NCI-H2196 (cell line): ENCODE measurements at regions not wholly inside any gene's neighbourhood (a gene's known extent, or its start where the extent isn't known, plus 50 kb on each side); places are given as distances from the start of the nearest gene placed in this dataset.
"Not testable (repeated sequence)": the region's sequence is repeated elsewhere in the genome, so short reads cannot be mapped to it uniquely, and the experiment has no call there.

Source experiments
- DNase-seq: peaks from one replicate; lab custom pipeline; 2025; ENCODE audit not compliant: unreplicated experiment; lab: John Stamatoyannopoulos, UW

DNA sequence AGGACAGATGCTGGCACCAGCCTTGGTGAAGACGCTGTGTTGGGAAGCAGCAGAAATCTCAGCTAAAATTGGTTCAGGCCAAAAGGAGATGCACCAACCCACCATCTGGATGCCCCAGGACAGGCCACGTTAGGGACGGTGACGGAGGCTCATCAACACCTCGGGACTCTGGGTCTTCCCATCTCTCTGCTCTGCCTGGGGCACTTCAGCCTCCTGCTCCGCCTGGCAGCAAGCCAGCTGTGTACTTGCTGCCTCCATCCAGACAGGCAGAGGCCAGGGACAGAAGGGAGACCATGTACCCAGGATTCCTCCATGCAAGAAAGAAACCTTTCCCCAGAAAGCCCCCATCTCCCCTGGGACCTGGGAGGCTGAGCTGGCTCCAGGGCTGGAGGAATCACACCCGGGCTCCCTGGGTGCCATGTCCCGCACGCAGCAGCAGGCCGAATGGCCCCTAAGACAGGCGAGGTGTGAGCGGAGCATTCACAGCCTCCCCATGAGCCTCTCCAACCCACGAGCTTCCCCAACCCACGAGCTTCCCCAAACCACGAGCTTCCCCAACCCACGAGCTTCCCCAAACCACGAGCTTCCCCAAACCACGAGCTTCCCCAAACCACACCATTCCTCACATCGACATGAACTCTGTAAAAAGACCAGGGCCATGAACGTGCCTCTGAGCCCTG is 274.5 kb downstream of the C16orf95 start:
- no peak for DNase-seq

GRCh38 chr16:87043231-87044031 is 273.8 kb downstream of the C16orf95 start:
- no peak for DNase-seq

GRCh38 chr16:87044032-87044382 is 273.2 kb downstream of the C16orf95 start:
- DNase-seq, result no peak

DNA sequence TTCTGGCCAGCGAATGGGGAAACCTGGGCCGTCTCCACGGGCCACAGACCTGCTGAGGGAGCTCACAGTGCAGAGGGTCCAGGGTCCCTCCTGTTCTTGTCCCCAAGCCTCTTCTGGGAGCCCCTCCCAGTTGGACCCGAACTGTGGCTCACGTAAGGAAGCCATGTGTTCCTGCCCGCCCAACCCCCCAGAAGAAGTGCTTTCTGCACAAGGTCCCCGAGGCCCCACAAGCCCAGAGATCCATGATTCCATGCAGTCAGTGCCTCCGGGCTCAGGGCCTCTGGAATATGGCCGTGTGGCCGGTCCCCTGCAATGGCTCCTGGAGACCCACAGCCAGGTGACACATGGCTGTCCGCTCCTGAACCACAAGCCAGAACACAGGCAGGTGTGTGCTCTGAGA is 272.4 kb downstream of the C16orf95 start:
- no peak for DNase-seq

DNA sequence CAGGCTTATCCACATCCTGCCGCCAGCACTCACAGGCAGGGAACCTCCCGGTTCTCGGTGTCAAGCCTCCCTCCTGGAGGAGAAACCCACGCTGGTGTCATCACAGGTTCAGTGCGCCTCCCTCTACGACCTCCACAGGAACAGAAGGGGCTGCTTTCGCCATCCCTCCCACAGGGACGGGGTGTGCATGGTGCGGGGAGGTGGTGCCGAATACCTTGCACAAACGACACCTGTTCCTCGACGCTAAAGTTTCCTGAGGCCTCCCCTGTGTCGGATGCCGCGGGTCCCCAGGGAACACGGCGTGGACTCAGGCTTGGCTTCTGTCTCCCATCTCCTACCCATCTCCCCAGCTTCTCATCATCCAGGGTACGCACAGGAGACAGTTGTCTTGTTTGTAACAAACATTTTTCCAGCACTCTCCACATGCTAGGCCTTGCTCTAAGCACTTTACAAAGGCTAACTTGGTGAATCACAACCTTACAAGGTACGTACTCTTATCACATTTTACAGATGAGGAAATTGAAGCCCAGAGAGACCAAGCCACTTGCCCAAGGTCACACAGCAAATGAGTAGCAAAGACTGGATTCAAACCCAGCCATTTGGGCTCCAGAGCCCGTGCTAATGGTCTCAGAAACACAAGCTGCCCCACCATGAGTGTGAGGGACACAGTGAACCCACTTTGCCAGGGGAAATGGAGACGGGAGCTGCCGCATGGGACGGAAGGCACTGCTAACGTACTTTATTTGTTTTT is 271.6 kb downstream of the C16orf95 start:
- no peak for DNase-seq

- DNase-seq, result no peak
Measured at GRCh38 chr16:87046235-87046634, 271.0 kb downstream of the C16orf95 start.

DNA sequence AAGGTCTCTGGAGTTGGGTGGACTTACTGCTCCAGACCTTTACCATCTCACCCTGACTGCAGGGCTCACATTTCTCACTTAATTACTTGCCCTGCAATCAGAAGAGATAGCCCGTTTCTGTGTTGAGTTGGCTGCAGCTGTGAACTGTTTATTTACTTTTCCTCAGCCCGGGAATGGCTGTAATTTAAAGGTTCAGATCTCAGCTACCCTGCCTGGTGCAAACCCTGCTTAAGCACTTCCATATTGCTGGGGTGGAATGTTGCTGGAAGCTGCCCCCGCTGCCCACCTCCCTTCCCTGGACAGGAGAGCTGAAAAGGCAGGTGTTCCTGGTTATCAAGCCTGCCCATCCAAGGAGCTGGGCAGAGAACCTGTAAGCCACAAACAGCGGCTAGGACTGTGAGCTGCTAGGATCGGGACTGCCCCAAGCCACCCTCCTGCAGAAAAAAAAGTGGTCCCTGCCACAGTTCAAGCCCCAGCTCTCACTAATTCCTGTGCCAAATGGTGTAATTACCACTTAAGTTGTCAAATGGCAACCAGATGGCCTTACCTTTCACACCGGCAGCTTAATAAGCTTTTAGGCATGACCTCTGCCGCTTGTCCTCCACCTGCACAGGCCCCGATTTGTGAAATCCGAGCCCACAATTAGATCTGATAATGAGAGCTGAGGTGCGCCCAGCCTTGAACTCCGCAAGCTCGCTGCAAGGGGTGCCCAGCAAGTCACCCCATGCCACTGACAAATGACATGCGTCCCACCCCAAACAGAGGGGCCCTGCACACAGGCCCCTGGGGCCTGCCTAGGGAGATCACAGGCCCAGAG is 269.8 kb downstream of the C16orf95 start:
- DNase-seq, result no peak

- no peak for DNase-seq
Measured at GRCh38 chr16:87048038-87048729, 269.0 kb downstream of the C16orf95 start.

- DNase-seq, result no peak
Measured at GRCh38 chr16:87048730-87049115, 268.5 kb downstream of the C16orf95 start.

- not testable (repeated sequence) for DNase-seq
Measured at GRCh38 chr16:87049216-87049615, 268.0 kb downstream of the C16orf95 start.

DNA sequence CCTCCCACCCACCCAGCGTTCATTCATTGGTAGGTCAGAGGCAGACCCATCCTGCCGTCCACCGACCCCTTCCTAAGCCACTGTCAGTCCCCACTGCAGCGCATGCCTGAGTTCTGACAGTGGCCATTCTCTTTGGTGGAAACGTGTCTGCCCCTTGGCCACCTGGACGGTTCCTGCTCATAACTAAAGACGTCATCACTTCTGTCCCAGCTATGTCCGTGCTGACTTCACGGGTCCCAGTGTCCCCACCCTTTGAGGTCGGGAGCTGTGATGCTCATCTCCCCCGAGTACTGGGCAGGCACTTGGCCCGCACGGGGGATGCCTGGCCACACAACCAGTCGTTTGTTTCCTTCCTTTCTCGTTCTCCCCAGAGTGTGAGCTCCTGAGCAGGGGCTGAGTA is 267.1 kb downstream of the C16orf95 start:
- no peak for DNase-seq

GRCh38 chr16:87051526-87052320 is 265.5 kb downstream of the C16orf95 start:
- DNase-seq, result no peak

- DNase-seq, result no peak
Measured at GRCh38 chr16:87052506-87052905, 264.7 kb downstream of the C16orf95 start.

GRCh38 chr16:87053016-87053982 is 263.9 kb downstream of the C16orf95 start:
- no peak for DNase-seq

GRCh38 chr16:87054154-87054553 is 263.0 kb downstream of the C16orf95 start:
- DNase-seq, result no peak

- no peak for DNase-seq
Measured at GRCh38 chr16:87054856-87055255, 262.3 kb downstream of the C16orf95 start.

DNA sequence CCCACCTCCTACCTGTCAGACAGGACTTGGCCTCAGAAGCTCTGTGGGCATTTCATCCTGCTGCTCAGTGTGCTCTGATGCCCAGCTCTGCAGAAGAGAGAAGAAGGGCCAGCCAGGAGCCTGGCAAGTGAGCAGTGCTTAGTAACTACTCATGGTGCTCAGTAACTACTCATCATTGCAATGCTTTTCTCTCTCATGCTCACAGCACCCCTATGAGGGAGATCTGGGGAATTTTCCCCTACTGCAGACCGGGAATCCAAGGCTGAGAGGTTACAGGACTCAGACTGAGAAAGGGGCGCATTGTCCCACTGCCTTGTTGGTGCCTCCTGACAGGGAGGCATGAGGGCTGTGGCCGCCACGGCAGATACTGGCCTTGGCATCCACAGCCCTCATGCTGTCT is 261.1 kb downstream of the C16orf95 start:
- no peak for DNase-seq

DNA sequence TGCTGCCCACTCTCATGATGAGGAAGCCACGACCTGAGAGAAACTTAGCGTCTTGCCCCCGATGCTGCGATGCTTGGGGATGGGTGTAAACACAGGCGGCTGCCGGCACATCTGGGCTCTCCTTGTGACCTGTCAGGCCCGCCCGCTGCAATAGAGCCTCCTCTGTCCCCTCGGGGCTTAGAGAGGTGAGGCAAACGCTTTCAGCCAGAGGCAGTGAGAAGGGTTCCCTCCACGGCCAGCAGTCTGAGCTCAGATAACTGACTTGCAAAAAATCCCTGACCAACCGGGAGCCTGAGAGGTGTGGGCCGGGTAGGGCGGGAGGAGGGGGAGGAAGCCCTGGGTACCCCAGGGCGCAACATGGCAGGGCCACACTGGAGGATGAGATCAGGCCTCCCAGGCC is 260.6 kb downstream of the C16orf95 start:
- no peak for DNase-seq
